Calu3 (cell line): ENCODE measurements at regions not wholly inside any gene's neighbourhood (a gene's known extent, or its start where the extent isn't known, plus 50 kb on each side); places are given as distances from the start of the nearest gene placed in this dataset.

Source experiments
- BruUV-seq: library from RNA; stranded (reverse); fragments of 400-500 nt; replicated peaks from 2 replicates; lab custom pipeline; 2021; lab: Mats Ljungman, UMichigan
- CTCF ChIA-PET: fragments of 300-600 bp; sonication (Branson Sonifier 250); formaldehyde crosslinking; loops from one replicate; lab custom pipeline; 2022; ENCODE audit warnings: antibody characterized with exemption; lab: Charles Lee
- DNase-seq: peaks from one replicate; pipeline ENCODE4 v3.0.0; 2022
- H3K27ac Mint-ChIP-seq: one replicate; pipeline ENCODE4 v1.8.0; 2022; ENCODE audit warnings: mixed read lengths; ENCODE audit not compliant: unreplicated experiment
- H3K27me3 Mint-ChIP-seq: one replicate; pipeline ENCODE4 v1.8.0; 2022; ENCODE audit warnings: mixed read lengths; ENCODE audit not compliant: unreplicated experiment
- H3K36me3 Mint-ChIP-seq: one replicate; pipeline ENCODE4 v1.8.0; 2022; ENCODE audit warnings: mild to moderate bottlenecking, moderate library complexity, mixed read lengths; ENCODE audit not compliant: insufficient read depth, unreplicated experiment
- H3K4me1 Mint-ChIP-seq: one replicate; pipeline ENCODE4 v1.8.0; 2022; ENCODE audit warnings: mild to moderate bottlenecking, low read depth, mixed read lengths; ENCODE audit not compliant: unreplicated experiment
- H3K4me3 Mint-ChIP-seq: one replicate; pipeline ENCODE4 v1.8.0; 2022; ENCODE audit warnings: mild to moderate bottlenecking, low read depth, moderate library complexity, mixed read lengths; ENCODE audit not compliant: unreplicated experiment
- H3K9me3 Mint-ChIP-seq: one replicate; pipeline ENCODE4 v1.8.0; 2022; ENCODE audit warnings: low read depth, mixed read lengths; ENCODE audit not compliant: unreplicated experiment
- intact Hi-C: fragments of 100-400 bp; cut with micrococcal nuclease; formaldehyde crosslinking; loops from one replicate; pipeline ENCODE4 v1.10.0; 2022; ENCODE audit not compliant: unreplicated experiment
- TF ChIP-seq, protein P1 (sequence below): fragments of 200-600 bp; IDR thresholded peaks from one replicate; pipeline ENCODE4 v1.8.0; 2022; ENCODE audit warnings: antibody characterized with exemption; ENCODE audit not compliant: unreplicated experiment

DNA sequence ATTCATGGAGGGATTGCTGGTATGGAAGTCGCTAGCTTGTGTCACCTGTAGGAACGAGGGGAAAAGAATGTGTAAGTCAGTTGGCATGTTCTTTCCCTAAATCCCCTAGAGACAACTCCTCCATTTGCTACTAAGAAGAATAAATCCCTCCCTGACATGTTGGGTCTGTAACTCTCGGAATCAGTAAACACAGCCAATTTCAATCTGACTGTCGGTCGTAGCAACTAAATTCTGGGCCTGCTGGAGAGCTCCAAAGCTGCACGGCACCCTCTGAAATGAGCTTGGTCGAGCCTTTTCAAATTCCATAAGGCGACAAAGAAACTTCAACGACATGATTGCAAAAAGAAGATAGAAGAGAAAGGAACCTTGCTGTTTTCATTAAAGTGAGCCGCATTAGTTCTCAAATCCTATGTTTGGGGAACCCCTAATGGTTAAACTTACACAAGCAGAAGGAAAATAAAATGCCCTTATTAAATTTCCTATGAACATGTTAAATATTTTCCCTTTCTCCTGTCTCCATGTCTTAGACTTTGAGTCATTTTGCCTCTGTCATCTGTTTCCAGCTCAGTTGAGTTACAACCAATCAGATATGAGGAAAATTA is 735.8 kb upstream of the WWC1 start:
- DNase-seq: no peak
- Mint-ChIP-seq H3K4me1 (no peaks in the 10 kb centered on the region), H3K27ac (no peak overlapping the region), H3K9me3 (no peaks in the 10 kb centered on the region), H3K36me3 (no peaks in the 10 kb centered on the region), H3K4me3 (no peak overlapping the region), H3K27me3 (peaks cover 47% of the 10 kb centered on the region)
- no TSS peak for BruUV-seq
- CTCF ChIA-PET: no interaction called here
- TF ChIP-seq, protein P1, sequence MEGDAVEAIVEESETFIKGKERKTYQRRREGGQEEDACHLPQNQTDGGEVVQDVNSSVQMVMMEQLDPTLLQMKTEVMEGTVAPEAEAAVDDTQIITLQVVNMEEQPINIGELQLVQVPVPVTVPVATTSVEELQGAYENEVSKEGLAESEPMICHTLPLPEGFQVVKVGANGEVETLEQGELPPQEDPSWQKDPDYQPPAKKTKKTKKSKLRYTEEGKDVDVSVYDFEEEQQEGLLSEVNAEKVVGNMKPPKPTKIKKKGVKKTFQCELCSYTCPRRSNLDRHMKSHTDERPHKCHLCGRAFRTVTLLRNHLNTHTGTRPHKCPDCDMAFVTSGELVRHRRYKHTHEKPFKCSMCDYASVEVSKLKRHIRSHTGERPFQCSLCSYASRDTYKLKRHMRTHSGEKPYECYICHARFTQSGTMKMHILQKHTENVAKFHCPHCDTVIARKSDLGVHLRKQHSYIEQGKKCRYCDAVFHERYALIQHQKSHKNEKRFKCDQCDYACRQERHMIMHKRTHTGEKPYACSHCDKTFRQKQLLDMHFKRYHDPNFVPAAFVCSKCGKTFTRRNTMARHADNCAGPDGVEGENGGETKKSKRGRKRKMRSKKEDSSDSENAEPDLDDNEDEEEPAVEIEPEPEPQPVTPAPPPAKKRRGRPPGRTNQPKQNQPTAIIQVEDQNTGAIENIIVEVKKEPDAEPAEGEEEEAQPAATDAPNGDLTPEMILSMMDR: no peak
- intact Hi-C loops: no loop called here

GRCh38 chr5:167557359-167557758 is 734.1 kb upstream of the WWC1 start:
- no peaks in the 10 kb centered on the region for H3K4me1 Mint-ChIP-seq
- CTCF ChIA-PET: no interaction called here
- no TSS peak for BruUV-seq
- H3K27ac Mint-ChIP-seq: no peak overlapping the region
- H3K4me3 Mint-ChIP-seq: no peak overlapping the region
- H3K36me3 Mint-ChIP-seq: no peaks in the 10 kb centered on the region
- TF ChIP-seq, protein P1: no peak
- DNase-seq: no peak
- peaks cover 62% of the 10 kb centered on the region for H3K27me3 Mint-ChIP-seq
- H3K9me3 Mint-ChIP-seq: no peaks in the 10 kb centered on the region
- intact Hi-C loops: no loop called here

DNA sequence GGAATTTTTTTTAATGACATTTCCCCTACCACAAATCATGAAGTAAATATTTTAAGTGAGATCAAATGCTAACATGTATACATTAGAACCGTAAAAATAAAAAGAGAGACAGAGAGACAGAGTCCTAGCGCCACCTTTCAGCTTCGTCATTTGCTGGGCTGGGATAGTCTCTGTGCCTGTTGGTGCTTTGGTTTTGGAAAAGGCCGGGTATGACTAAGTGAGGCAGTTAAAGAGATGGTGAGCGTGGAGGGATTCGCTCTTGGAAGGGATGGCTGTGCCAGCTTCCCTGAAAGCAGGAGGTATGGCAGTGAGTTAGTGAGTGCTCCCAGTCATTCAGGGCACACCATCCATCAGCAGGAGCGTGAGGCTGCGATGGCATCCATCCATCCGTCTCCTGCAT is 729.6 kb upstream of the WWC1 start:
- TF ChIP-seq, protein P1: no peak
- H3K27ac Mint-ChIP-seq: no peak overlapping the region
- H3K27me3 Mint-ChIP-seq: peaks cover 66% of the 10 kb centered on the region
- intact Hi-C loops: loop anchor here (10.0 kb wide), 2 partner anchors 197 to 497 kb away; no protein-coding TSS in a partner anchor
- DNase-seq: no peak
- BruUV-seq: no TSS peak
- no peaks in the 10 kb centered on the region for H3K9me3 Mint-ChIP-seq
- no peaks in the 10 kb centered on the region for H3K4me1 Mint-ChIP-seq
- no peaks in the 10 kb centered on the region for H3K36me3 Mint-ChIP-seq
- CTCF ChIA-PET: interaction anchor here (0.6 kb wide), 1 partner anchor 300 kb away, joined by 3 read pairs; no protein-coding TSS in a partner anchor
- no peak overlapping the region for H3K4me3 Mint-ChIP-seq

- DNase-seq: no peak
- CTCF ChIA-PET: no interaction called here
- peaks cover 58% of the 10 kb centered on the region for H3K27me3 Mint-ChIP-seq
- H3K27ac Mint-ChIP-seq: no peak overlapping the region
- BruUV-seq: no TSS peak
- no peaks in the 10 kb centered on the region for H3K36me3 Mint-ChIP-seq
- no peak overlapping the region for H3K4me3 Mint-ChIP-seq
- no peaks in the 10 kb centered on the region for H3K9me3 Mint-ChIP-seq
- TF ChIP-seq, protein P1: no peak
- intact Hi-C loops: loop anchor here (2.0 to 10.0 kb wide), 4 partner anchors 199 to 1933 kb away; no protein-coding TSS in a partner anchor
- H3K4me1 Mint-ChIP-seq: no peaks in the 10 kb centered on the region
Measured at GRCh38 chr5:167564275-167564674, 727.2 kb upstream of the WWC1 start.
